Mesodermal cell (in vitro differentiated cells): ENCODE measurements at regions not wholly inside any gene's neighbourhood (a gene's known extent, or its start where the extent isn't known, plus 50 kb on each side); places are given as distances from the start of the nearest gene placed in this dataset.

Source experiments
- H3K27ac ChIP-seq: 2 replicates; pipeline ENCODE4 v1.7.0; 2013; ENCODE audit warnings: mild to moderate bottlenecking, low read depth, low read length, moderate library complexity; ENCODE audit not compliant: severe bottlenecking
- H3K36me3 ChIP-seq: 2 replicates; pipeline ENCODE4 v1.7.1; 2013; ENCODE audit warnings: mild to moderate bottlenecking, low read length, moderate library complexity; ENCODE audit not compliant: control insufficient read depth, insufficient read depth
- H3K4me1 ChIP-seq: one replicate; pipeline ENCODE4 v1.7.1; 2013; ENCODE audit warnings: mild to moderate bottlenecking, low read length; ENCODE audit not compliant: insufficient read depth, control insufficient read depth, poor library complexity, severe bottlenecking
- H3K4me3 ChIP-seq: 2 replicates; pipeline ENCODE4 v1.7.0; 2013; ENCODE audit warnings: low read length, control low read depth, mild to moderate bottlenecking; ENCODE audit not compliant: insufficient read depth, poor library complexity, severe bottlenecking; ENCODE audit errors: extremely low read depth
- H3K9me3 ChIP-seq: 2 replicates; pipeline ENCODE4 v1.7.1; 2013; ENCODE audit warnings: mild to moderate bottlenecking, low read length, moderate library complexity; ENCODE audit not compliant: control insufficient read depth
- WGBS, 2 experiments: methylation state at CpG; one replicate each; pipeline ENCODE4 v1.1.5; 2013; ENCODE audit warnings: missing lambda C conversion rate in 2 of 2; ENCODE audit not compliant: insufficient coverage in 2 of 2; 5-methylcytosine and 5-hydroxymethylcytosine counted together

- no peak overlapping the region for H3K27ac ChIP-seq
- 86 to 95% methylated on average over 4 to 7 of the region's 9 CpGs for WGBS, 2 experiments
- no peak overlapping the region for H3K4me3 ChIP-seq
- no peaks in the 10 kb centered on the region for H3K9me3 ChIP-seq
- no peaks in the 10 kb centered on the region for H3K36me3 ChIP-seq
- H3K4me1 ChIP-seq = peaks cover 8% of the 10 kb centered on the region
Observed at GRCh38 chr9:81847181-81847915, 80.9 kb upstream of the SPATA31D4 start.

GRCh38 chr9:81848472-81848871 is 79.8 kb upstream of the SPATA31D4 start:
- H3K27ac ChIP-seq = no peak overlapping the region
- H3K9me3 ChIP-seq = no peaks in the 10 kb centered on the region
- WGBS, 2 experiments = 56 to 93% methylated on average over 2 of the region's 2 CpGs
- peaks cover 5% of the 10 kb centered on the region for H3K4me1 ChIP-seq
- H3K36me3 ChIP-seq = no peaks in the 10 kb centered on the region
- no peak overlapping the region for H3K4me3 ChIP-seq

- WGBS, 2 experiments = 74 to 86% methylated on average over 7 to 8 of the region's 8 CpGs
- H3K4me1 ChIP-seq = peaks cover 5% of the 10 kb centered on the region
Observed at GRCh38 chr9:81849631-81850259, 78.5 kb upstream of the SPATA31D4 start.

GRCh38 chr9:81850724-81851123 is 77.5 kb upstream of the SPATA31D4 start:
- Histone ChIP-seq H3K36me3 (no peaks in the 10 kb centered on the region), H3K4me3 (no peak overlapping the region), H3K27ac (no peak overlapping the region), H3K9me3 (no peaks in the 10 kb centered on the region), H3K4me1 (peaks cover 5% of the 10 kb centered on the region)
- WGBS, 2 experiments = 89 to 95% methylated on average over 5 of the region's 6 CpGs

More at GRCh38 chr9:81849631-81850259, 78.5 kb upstream of the SPATA31D4 start:
- H3K36me3 ChIP-seq = no peaks in the 10 kb centered on the region
- H3K4me3 ChIP-seq = no peak overlapping the region
- H3K27ac ChIP-seq = no peak overlapping the region
- no peaks in the 10 kb centered on the region for H3K9me3 ChIP-seq

GRCh38 chr9:81851340-81851739 is 76.9 kb upstream of the SPATA31D4 start:
- H3K4me3 ChIP-seq = no peak overlapping the region
- 84 to 93% methylated on average over 4 of the region's 5 CpGs for WGBS, 2 experiments
- no peak overlapping the region for H3K27ac ChIP-seq
- no peaks in the 10 kb centered on the region for H3K36me3 ChIP-seq
- peaks cover 5% of the 10 kb centered on the region for H3K4me1 ChIP-seq
- no peaks in the 10 kb centered on the region for H3K9me3 ChIP-seq

- WGBS, 2 experiments = 100% methylated on average over 1 of the region's 1 CpG
- Histone ChIP-seq H3K4me1 (peaks cover 5% of the 10 kb centered on the region), H3K4me3 (no peak overlapping the region), H3K27ac (no peak overlapping the region), H3K9me3 (no peaks in the 10 kb centered on the region), H3K36me3 (no peaks in the 10 kb centered on the region)
Observed at GRCh38 chr9:81852820-81853219, 75.4 kb upstream of the SPATA31D4 start.

- Histone ChIP-seq H3K4me1 (no peaks in the 10 kb centered on the region), H3K27ac (no peak overlapping the region), H3K4me3 (no peak overlapping the region), H3K9me3 (no peaks in the 10 kb centered on the region), H3K36me3 (no peaks in the 10 kb centered on the region)
- WGBS, 2 experiments = no CpG with 5 or more reads among the region's 2 CpGs
Observed at GRCh38 chr9:81855538-81855937, 72.7 kb upstream of the SPATA31D4 start.

- H3K9me3 ChIP-seq = no peaks in the 10 kb centered on the region
- no peaks in the 10 kb centered on the region for H3K36me3 ChIP-seq
- 85 to 86% methylated on average over 2 to 3 of the region's 6 CpGs for WGBS, 2 experiments
Observed at GRCh38 chr9:81858657-81859430, 69.4 kb upstream of the SPATA31D4 start.

GRCh38 chr9:81860581-81860980 is 67.6 kb upstream of the SPATA31D4 start:
- Histone ChIP-seq H3K27ac (no peak overlapping the region), H3K4me1 (no peaks in the 10 kb centered on the region), H3K36me3 (no peaks in the 10 kb centered on the region), H3K4me3 (no peak overlapping the region), H3K9me3 (no peaks in the 10 kb centered on the region)
- WGBS, 2 experiments = 60 to 85% methylated on average over 1 to 3 of the region's 8 CpGs

More at GRCh38 chr9:81858657-81859430, 69.4 kb upstream of the SPATA31D4 start:
- no peak overlapping the region for H3K27ac ChIP-seq
- H3K4me3 ChIP-seq = no peak overlapping the region
- H3K4me1 ChIP-seq = no peaks in the 10 kb centered on the region

- H3K9me3 ChIP-seq = no peaks in the 10 kb centered on the region
- H3K36me3 ChIP-seq = no peaks in the 10 kb centered on the region
- H3K4me1 ChIP-seq = no peaks in the 10 kb centered on the region
- H3K27ac ChIP-seq = no peak overlapping the region
- WGBS, 2 experiments = 89 to 100% methylated on average over 1 of the region's 1 CpG
- no peak overlapping the region for H3K4me3 ChIP-seq
Observed at GRCh38 chr9:81861644-81862043, 66.6 kb upstream of the SPATA31D4 start.
